ENCODE measurements at regions not wholly inside any gene's neighbourhood (a gene's known extent, or its start where the extent isn't known, plus 50 kb on each side); places are given as distances from the start of the nearest gene placed in this dataset.

DNA sequence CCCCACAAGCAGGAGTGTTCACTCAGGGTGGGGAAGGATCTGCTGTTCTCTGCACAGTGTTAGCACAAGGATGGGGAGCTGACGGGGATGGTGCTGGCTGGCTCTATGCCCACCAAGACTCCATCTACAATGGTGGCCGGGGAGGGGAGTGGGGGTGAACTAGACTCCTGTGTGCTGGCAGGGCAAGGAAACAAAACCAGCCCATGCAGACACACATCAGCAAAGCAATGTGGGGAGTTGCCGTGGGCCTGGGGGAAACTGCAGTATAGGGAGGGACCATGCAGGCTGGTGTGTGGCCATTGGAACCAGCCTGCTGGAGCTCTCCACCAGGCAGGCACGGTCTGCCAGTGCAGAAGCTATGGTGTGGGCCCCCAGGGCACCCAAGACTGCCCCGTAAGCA, 195.1 kb downstream of the PWWP3B start:
- TF ChIP-seq, protein P1, sequence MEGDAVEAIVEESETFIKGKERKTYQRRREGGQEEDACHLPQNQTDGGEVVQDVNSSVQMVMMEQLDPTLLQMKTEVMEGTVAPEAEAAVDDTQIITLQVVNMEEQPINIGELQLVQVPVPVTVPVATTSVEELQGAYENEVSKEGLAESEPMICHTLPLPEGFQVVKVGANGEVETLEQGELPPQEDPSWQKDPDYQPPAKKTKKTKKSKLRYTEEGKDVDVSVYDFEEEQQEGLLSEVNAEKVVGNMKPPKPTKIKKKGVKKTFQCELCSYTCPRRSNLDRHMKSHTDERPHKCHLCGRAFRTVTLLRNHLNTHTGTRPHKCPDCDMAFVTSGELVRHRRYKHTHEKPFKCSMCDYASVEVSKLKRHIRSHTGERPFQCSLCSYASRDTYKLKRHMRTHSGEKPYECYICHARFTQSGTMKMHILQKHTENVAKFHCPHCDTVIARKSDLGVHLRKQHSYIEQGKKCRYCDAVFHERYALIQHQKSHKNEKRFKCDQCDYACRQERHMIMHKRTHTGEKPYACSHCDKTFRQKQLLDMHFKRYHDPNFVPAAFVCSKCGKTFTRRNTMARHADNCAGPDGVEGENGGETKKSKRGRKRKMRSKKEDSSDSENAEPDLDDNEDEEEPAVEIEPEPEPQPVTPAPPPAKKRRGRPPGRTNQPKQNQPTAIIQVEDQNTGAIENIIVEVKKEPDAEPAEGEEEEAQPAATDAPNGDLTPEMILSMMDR (IDR thresholded peaks at IDR 0.05; ENCODE audit: borderline replicate concordance, insufficient read depth, low read depth, low read length), result no peak
- no peak overlapping the region for H3K4me3 ChIP-seq (ENCODE audit: low read depth, low read length)

- peak overlapping the region; percentile 2 for H3K4me3 ChIP-seq (ENCODE audit: low read depth, low read length)
- TF ChIP-seq, protein P1 (IDR thresholded peaks at IDR 0.05; ENCODE audit: borderline replicate concordance, insufficient read depth, low read depth, low read length), result no peak
These were observed 210.5 kb downstream of the PWWP3B start for GRCh38 chrX:106378616-106379015.

DNA sequence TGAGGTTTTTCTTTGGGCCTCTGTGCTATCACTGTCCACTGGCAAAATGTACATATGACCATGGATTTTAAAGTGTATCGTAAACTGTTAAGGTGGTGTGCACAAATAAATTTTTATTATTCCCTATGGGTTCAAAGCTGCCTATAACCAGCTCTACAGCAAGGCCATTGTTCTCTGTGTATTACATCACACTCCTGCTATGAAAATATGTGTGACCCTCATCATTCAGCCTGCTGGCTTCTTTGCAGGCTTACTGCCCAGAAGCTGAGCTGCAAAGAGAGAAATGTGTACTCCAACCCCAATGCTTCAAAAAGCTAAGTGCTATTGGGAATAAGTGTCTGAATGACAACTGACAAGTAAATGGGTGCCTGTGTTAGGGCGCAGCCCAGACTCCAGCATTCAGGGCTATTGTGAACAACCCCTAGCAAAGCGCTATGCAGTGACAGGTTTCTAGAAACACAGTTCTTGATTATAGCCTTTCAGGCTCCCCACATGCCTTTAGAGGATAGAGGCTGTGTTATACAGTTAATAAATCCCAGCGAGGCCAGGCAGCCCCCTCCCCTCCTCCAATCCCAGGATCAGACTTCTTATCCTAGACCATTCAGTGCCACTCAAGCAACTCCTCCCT, 220.4 kb upstream of the RADX start:
- TF ChIP-seq, protein P1 (IDR thresholded peaks at IDR 0.05; ENCODE audit: borderline replicate concordance, insufficient read depth, low read depth, low read length), result no peak
- H3K4me3 ChIP-seq (ENCODE audit: low read depth, low read length), result no peak overlapping the region

DNA sequence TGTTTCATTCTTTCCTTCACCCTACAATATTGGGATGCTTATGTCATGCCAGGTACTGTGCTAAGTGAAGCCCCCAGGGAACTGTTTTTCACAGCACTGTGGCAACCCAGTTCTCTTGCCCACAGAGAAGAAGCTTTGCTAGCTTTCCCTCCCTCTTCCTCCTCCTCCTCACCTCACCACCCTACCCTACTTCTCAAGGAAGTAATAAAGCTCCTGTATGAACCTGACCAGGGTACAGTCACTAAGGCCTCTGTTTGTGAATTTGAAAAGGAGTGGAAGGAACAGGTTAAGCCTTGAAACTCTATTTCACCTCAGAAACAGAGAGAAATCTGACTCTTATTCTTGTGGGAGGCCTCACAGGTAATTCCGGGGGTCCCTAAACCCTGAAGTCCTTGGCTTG, 219.4 kb upstream of the RADX start:
- no peak overlapping the region for H3K4me3 ChIP-seq (ENCODE audit: low read depth, low read length)
- TF ChIP-seq, protein P1 (IDR thresholded peaks at IDR 0.05; ENCODE audit: borderline replicate concordance, insufficient read depth, low read depth, low read length), result no peak

GRCh38 chrX:106397788-106398538, 213.8 kb upstream of the RADX start:
- TF ChIP-seq, protein P1 (IDR thresholded peaks at IDR 0.05; ENCODE audit: borderline replicate concordance, insufficient read depth, low read depth, low read length), result no peak

DNA sequence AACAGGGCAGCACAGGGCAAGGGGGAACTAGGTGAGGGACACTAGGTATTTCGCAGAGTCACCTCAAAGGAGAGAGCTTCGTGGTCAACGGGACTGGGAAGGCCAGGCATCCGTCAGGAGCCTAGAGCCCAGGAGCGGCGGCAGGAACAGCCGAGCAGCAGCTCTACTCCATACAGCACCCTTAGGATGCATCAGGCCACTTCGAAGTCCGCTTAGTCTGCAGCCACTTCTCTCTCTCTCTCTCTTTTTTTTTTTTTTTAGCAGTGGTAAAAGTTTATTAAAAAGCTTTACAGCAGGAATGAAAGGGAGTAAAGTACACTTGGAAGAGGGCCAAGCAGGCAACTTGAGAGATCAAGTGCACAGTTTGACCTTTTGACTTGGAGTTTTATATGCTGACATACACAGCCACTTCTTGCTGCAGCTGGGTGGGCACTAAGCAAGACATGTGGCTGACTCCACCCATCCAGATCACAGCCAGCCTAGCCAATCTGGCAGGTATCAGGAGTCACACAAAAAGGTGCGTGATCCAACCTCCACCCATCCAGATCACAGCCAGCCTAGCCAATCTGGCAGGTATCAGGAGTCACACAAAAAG, 209.7 kb upstream of the RADX start:
- TF ChIP-seq, protein P1 (IDR thresholded peaks at IDR 0.05; ENCODE audit: borderline replicate concordance, insufficient read depth, low read depth, low read length), result no peak
- H3K4me3 ChIP-seq (ENCODE audit: low read depth, low read length), result no peak overlapping the region

More at GRCh38 chrX:106397788-106398538, 213.8 kb upstream of the RADX start:
- H3K4me3 ChIP-seq (ENCODE audit: low read depth, low read length), result no peak overlapping the region
